Glutamatergic neuron (in vitro differentiated cells): ENCODE measurements at regions not wholly inside any gene's neighbourhood (a gene's known extent, or its start where the extent isn't known, plus 50 kb on each side); places are given as distances from the start of the nearest gene placed in this dataset.
"Not testable (repeated sequence)": the region's sequence is repeated elsewhere in the genome, so short reads cannot be mapped to it uniquely, and the experiment has no call there.

ENCODE experiments used
- DNase-seq: peaks from one replicate; pipeline ENCODE4 v3.0.0; 2022
- H3K27ac Mint-ChIP-seq: one replicate; pipeline ENCODE4 v1.8.0; 2020; ENCODE audit warnings: mild to moderate bottlenecking, mixed read lengths, inconsistent platforms; ENCODE audit not compliant: unreplicated experiment
- H3K27me3 Mint-ChIP-seq: one replicate; pipeline ENCODE4 v1.8.0; 2020; ENCODE audit warnings: mild to moderate bottlenecking, moderate library complexity, mixed read lengths, inconsistent platforms; ENCODE audit not compliant: unreplicated experiment
- H3K36me3 Mint-ChIP-seq: one replicate; pipeline ENCODE4 v1.8.0; 2020; ENCODE audit warnings: mild to moderate bottlenecking, mixed read lengths, inconsistent platforms; ENCODE audit not compliant: unreplicated experiment
- H3K4me1 Mint-ChIP-seq: one replicate; pipeline ENCODE4 v1.8.0; 2020; ENCODE audit warnings: mild to moderate bottlenecking, low read depth, mixed read lengths, inconsistent platforms; ENCODE audit not compliant: unreplicated experiment
- H3K4me3 Mint-ChIP-seq: one replicate; pipeline ENCODE4 v1.8.0; 2020; ENCODE audit warnings: mild to moderate bottlenecking, mixed read lengths, inconsistent platforms; ENCODE audit not compliant: unreplicated experiment
- H3K9me3 Mint-ChIP-seq: one replicate; pipeline ENCODE4 v1.8.0; 2020; ENCODE audit warnings: mild to moderate bottlenecking, moderate library complexity, mixed read lengths, inconsistent platforms; ENCODE audit not compliant: unreplicated experiment
- CTCF ChIP-seq: fragments of 200-600 bp; sonication (generic); IDR thresholded peaks from one replicate; pipeline ENCODE4 v1.5.0; 2021; ENCODE audit not compliant: partially characterized antibody, unreplicated experiment

GRCh38 chr1:172838680-172839313, 179.9 kb downstream of the FASLG start:
- H3K4me3 Mint-ChIP-seq, result no peak overlapping the region
- no peaks in the 10 kb centered on the region for H3K36me3 Mint-ChIP-seq
- H3K9me3 Mint-ChIP-seq, result no peaks in the 10 kb centered on the region
- H3K4me1 Mint-ChIP-seq, result no peaks in the 10 kb centered on the region
- no peak for TF ChIP-seq CTCF
- no peaks in the 10 kb centered on the region for H3K27me3 Mint-ChIP-seq
- no peak for DNase-seq
- H3K27ac Mint-ChIP-seq, result no peak overlapping the region

GRCh38 chr1:172839639-172840038, 180.7 kb downstream of the FASLG start:
- H3K36me3 Mint-ChIP-seq, H3K4me1 Mint-ChIP-seq, H3K27ac Mint-ChIP-seq, H3K27me3 Mint-ChIP-seq, DNase-seq, H3K4me3 Mint-ChIP-seq, H3K9me3 Mint-ChIP-seq: not testable (repeated sequence)

- DNase-seq, result no peak
- no peak overlapping the region for H3K27ac Mint-ChIP-seq
- no peak overlapping the region for H3K4me3 Mint-ChIP-seq
- TF ChIP-seq CTCF, result no peak
- H3K36me3 Mint-ChIP-seq, result no peaks in the 10 kb centered on the region
- H3K9me3 Mint-ChIP-seq, result peaks cover 1% of the 10 kb centered on the region
- peaks cover 2% of the 10 kb centered on the region for H3K27me3 Mint-ChIP-seq
- H3K4me1 Mint-ChIP-seq, result no peaks in the 10 kb centered on the region
These were observed 184.5 kb downstream of the FASLG start for GRCh38 chr1:172843444-172843843.

GRCh38 chr1:172845371-172845770, 186.5 kb downstream of the FASLG start:
- no peak for TF ChIP-seq CTCF
- no peak overlapping the region for H3K4me3 Mint-ChIP-seq
- peaks cover 2% of the 10 kb centered on the region for H3K27me3 Mint-ChIP-seq
- H3K9me3 Mint-ChIP-seq, result peaks cover 1% of the 10 kb centered on the region
- DNase-seq, result no peak
- H3K36me3 Mint-ChIP-seq, result no peaks in the 10 kb centered on the region
- H3K4me1 Mint-ChIP-seq, result peaks cover 2% of the 10 kb centered on the region
- H3K27ac Mint-ChIP-seq, result no peak overlapping the region

- no peak overlapping the region for H3K4me3 Mint-ChIP-seq
- H3K27me3 Mint-ChIP-seq, result peaks cover 2% of the 10 kb centered on the region
- no peak overlapping the region for H3K27ac Mint-ChIP-seq
These were observed 187.0 kb downstream of the FASLG start for GRCh38 chr1:172845865-172846264.

GRCh38 chr1:172847814-172848213, 188.9 kb downstream of the FASLG start:
- H3K27me3 Mint-ChIP-seq, H3K9me3 Mint-ChIP-seq, H3K27ac Mint-ChIP-seq, H3K4me3 Mint-ChIP-seq, DNase-seq, H3K36me3 Mint-ChIP-seq, H3K4me1 Mint-ChIP-seq: not testable (repeated sequence)

More at GRCh38 chr1:172845865-172846264, 187.0 kb downstream of the FASLG start:
- Mint-ChIP-seq H3K4me1 (peaks cover 4% of the 10 kb centered on the region), H3K36me3 (no peaks in the 10 kb centered on the region), H3K9me3 (peaks cover 1% of the 10 kb centered on the region)
- DNase-seq, result no peak
- no peak for TF ChIP-seq CTCF
